WI38 (cell line): ENCODE measurements at regions not wholly inside any gene's neighbourhood (a gene's known extent, or its start where the extent isn't known, plus 50 kb on each side); places are given as distances from the start of the nearest gene placed in this dataset.

Source experiments
- H3K4me3 ChIP-seq: 2 replicates; pipeline ENCODE4 v1.5.1; 2011; ENCODE audit warnings: low read depth, mild to moderate bottlenecking, control low read depth, low read length
- TF ChIP-seq, protein P1 (sequence below): IDR thresholded peaks from 2 replicates; pipeline ENCODE4 v1.5.1; 2012; ENCODE audit warnings: low read depth, mild to moderate bottlenecking, control low read depth, low read length

DNA sequence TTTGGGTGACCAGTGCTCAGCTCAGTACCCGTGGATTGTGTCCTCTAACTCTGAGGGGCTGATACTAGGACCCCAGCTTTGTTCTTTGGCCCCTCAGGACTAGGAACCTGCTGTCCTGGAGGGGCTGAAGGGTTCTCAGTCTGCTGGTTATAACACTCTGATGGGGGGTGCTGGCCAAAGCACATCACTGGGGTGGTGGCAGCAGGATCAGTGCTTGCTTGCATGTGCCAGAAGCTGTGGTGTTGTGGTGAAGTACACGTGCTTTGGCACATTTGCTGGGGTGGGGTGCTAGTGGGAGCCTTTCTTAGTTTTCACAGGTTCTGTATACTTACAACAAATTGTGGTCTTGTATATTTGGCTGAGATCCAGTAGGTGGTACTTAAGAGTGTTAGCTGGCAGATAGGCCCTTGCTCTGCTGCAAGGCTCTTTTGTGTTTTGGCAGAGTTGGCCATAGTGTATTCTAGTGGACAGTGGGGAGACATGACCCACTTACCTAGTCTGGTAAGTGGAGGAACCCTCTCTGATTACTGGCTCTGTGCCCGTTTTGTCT is 344.3 kb downstream of the EDEM1 start:
- TF ChIP-seq, protein P1, sequence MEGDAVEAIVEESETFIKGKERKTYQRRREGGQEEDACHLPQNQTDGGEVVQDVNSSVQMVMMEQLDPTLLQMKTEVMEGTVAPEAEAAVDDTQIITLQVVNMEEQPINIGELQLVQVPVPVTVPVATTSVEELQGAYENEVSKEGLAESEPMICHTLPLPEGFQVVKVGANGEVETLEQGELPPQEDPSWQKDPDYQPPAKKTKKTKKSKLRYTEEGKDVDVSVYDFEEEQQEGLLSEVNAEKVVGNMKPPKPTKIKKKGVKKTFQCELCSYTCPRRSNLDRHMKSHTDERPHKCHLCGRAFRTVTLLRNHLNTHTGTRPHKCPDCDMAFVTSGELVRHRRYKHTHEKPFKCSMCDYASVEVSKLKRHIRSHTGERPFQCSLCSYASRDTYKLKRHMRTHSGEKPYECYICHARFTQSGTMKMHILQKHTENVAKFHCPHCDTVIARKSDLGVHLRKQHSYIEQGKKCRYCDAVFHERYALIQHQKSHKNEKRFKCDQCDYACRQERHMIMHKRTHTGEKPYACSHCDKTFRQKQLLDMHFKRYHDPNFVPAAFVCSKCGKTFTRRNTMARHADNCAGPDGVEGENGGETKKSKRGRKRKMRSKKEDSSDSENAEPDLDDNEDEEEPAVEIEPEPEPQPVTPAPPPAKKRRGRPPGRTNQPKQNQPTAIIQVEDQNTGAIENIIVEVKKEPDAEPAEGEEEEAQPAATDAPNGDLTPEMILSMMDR: no peak
- H3K4me3 ChIP-seq: no peak overlapping the region

DNA sequence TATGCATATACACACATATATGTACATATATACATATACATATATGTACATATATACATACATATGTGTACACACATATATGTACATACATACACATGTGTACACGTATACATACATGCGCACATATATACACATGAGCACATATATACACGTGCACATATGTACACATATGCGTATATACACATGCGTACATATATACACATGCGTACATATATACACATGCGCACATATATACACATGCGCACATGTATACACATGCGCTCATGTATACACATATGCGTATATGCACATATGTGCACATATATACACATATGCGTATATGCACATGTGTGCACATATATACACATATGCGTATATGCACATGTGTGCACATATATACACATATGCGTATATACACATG is 353.0 kb downstream of the EDEM1 start:
- TF ChIP-seq, protein P1: no peak

DNA sequence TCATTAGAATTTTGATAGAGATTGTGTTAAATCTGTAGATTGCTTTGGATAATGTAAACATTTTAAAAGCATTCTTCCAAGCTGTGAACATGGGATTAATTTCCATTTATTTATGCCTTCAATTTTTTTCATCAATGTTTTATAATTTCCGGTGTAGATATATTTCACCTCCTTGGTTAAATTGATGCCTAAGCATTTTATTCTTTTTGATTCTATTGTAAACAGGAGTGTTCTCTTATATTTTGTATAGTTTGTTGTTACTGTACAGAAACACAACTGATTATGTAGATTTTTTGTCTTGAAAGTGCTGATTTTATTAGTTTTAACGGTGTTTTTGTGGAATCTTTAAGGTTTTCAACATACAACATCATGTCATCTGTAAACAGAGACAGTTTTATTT is 355.0 kb downstream of the EDEM1 start:
- TF ChIP-seq, protein P1: no peak
- H3K4me3 ChIP-seq: no peak overlapping the region

More for the DNA sequence above, 353.0 kb downstream of the EDEM1 start:
- no peak overlapping the region for H3K4me3 ChIP-seq

DNA sequence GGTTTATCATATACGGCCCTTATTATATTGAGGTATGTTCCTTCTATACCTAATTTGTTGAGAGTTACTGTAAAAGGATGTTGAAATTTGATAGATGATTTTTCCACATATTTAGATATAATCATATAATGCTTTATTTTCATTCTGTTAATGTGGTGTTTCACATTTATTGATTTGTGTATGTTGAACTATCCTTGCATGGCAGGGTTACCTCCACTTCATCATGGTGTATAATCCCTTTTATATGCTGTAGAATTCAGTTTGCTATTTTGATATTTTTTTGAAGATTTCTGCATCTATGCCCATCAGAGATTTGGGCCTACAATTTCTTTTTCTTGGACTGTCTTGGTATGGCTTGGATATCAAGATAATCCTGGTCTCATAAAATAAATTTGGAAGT is 355.5 kb downstream of the EDEM1 start:
- H3K4me3 ChIP-seq: no peak overlapping the region
- TF ChIP-seq, protein P1: no peak

DNA sequence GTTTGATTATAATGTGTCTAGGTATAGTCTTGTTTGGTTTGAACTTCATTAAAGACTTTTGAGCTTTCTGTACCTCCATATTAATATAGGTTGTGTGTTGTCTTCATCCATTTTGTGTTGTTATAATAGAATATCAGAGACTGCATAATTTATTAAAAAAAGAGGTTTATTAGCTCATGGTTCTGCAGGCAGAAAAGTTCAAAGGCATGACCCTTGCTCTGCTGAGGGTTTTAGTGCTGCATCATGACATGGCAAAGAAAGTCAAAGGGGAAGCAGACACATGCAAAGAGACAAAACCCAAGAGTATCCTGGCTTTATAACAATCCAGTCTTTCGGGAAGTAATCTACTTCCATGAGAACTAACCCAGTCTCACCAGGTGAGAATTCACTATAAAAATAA is 358.2 kb downstream of the EDEM1 start:
- TF ChIP-seq, protein P1: no peak
- no peak overlapping the region for H3K4me3 ChIP-seq

DNA sequence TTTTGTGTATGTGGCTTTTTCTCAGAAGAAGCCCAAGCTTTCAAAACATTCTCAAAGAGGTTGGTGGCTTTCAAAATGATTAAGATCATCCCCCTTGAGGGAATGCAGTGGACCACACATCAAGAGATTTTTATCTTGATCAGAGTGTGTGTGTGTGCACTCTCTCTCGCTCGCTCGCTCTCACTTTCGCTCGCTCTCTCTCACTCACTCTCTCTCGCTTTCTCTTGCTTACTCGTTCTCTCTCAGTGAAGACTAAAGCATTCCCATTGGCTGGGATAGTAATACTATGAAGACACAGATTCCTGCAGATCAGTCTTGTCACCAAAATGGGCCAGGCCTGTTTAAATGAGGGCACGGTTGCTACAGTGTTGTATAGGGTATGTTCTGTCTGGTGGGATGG is 365.7 kb downstream of the EDEM1 start:
- TF ChIP-seq, protein P1: no peak
- H3K4me3 ChIP-seq: no peak overlapping the region

DNA sequence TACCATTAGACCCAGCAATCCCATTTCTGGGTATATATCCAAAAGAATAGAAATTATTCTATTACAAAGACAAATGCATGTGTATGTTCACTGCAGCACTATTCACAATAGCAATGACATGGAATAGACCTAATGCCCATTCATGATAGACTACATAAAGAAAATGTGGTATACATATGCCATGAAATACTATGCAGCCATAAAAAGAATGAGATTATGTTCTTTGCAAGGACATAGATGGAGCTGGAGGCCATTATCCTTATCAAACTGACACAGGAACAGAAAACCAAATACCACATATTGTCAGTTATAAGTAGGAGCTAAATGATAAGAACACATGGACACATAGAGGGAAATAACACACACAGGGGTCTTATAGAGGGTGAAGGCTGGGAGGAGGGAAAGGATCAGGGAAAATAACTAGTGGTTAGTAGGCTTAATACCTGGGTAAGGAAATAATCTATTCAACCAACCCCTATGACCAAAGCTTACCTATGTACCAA is 366.8 kb downstream of the EDEM1 start:
- TF ChIP-seq, protein P1: no peak
- H3K4me3 ChIP-seq: no peak overlapping the region
